ENCODE measurements at regions not wholly inside any gene's neighbourhood (a gene's known extent, or its start where the extent isn't known, plus 50 kb on each side); places are given as distances from the start of the nearest gene placed in this dataset.

GRCh38 chr4:148653681-148654080 is 211.5 kb upstream of the NR3C2 start:
- H3K27me3 ChIP-seq (ENCODE audit: control insufficient read depth, insufficient read depth, low read length): no peaks in the 10 kb centered on the region
- H3K9me3 ChIP-seq (ENCODE audit: control insufficient read depth, insufficient read depth, low read depth, low read length): no peaks in the 10 kb centered on the region
- TF ChIP-seq EZH2 (IDR thresholded peaks at IDR 0.05; ENCODE audit: low read length, missing control alignments) (no peak), CTCF (conservative IDR thresholded peaks at IDR 0.05 in 1 of 2, IDR thresholded peaks at IDR 0.05 in 1 of 2; ENCODE audit: low read depth in 1 of 2, low read length in 2 of 2) (no peak)
- no peaks in the 10 kb centered on the region for H3K36me3 ChIP-seq (ENCODE audit: control insufficient read depth, insufficient read depth, low read length)
- no peak overlapping the region for H3K9ac ChIP-seq (ENCODE audit: insufficient read depth, low read length)
- no peak overlapping the region for H3K4me2 ChIP-seq (ENCODE audit: extremely low read depth, insufficient read depth, low read length)
- H3K27ac ChIP-seq (ENCODE audit: insufficient read depth, low read length): no peak overlapping the region
- no peaks in the 10 kb centered on the region for H3K4me1 ChIP-seq (ENCODE audit: control insufficient read depth, extremely low read depth, insufficient read depth, low read length)
- no peaks in the 10 kb centered on the region for H4K20me1 ChIP-seq (ENCODE audit: control insufficient read depth, extremely low read depth, insufficient read depth, low read length)
- H3K79me2 ChIP-seq (ENCODE audit: control insufficient read depth, insufficient read depth, low read length): no peaks in the 10 kb centered on the region
- no peak overlapping the region for H2AFZ ChIP-seq (ENCODE audit: low read length)
- DNase-seq (ENCODE audit: low read depth in 2 of 2): no peak
- no peak overlapping the region for H3K4me3 ChIP-seq (replicated peaks in 1 of 4; ENCODE audit: control extremely low read depth in 1 of 4, insufficient read depth in 1 of 4, low read depth in 3 of 4, low read length in 4 of 4)

GRCh38 chr4:148651991-148652390 is 209.8 kb upstream of the NR3C2 start:
- Histone ChIP-seq H3K9ac (ENCODE audit: insufficient read depth, low read length) (no peak overlapping the region), H3K9me3 (ENCODE audit: control insufficient read depth, insufficient read depth, low read depth, low read length) (no peaks in the 10 kb centered on the region), H3K4me2 (ENCODE audit: extremely low read depth, insufficient read depth, low read length) (no peak overlapping the region), H3K27me3 (ENCODE audit: control insufficient read depth, insufficient read depth, low read length) (no peaks in the 10 kb centered on the region), H3K4me3 (replicated peaks in 1 of 4; ENCODE audit: control extremely low read depth in 1 of 4, insufficient read depth in 1 of 4, low read depth in 3 of 4, low read length in 4 of 4) (no peak overlapping the region), H3K36me3 (ENCODE audit: control insufficient read depth, insufficient read depth, low read length) (no peaks in the 10 kb centered on the region), H3K79me2 (ENCODE audit: control insufficient read depth, insufficient read depth, low read length) (no peaks in the 10 kb centered on the region), H2AFZ (ENCODE audit: low read length) (no peak overlapping the region), H3K4me1 (ENCODE audit: control insufficient read depth, extremely low read depth, insufficient read depth, low read length) (no peaks in the 10 kb centered on the region), H4K20me1 (ENCODE audit: control insufficient read depth, extremely low read depth, insufficient read depth, low read length) (no peaks in the 10 kb centered on the region), H3K27ac (ENCODE audit: insufficient read depth, low read length) (no peak overlapping the region)
- no peak for TF ChIP-seq CTCF (conservative IDR thresholded peaks at IDR 0.05 in 1 of 2, IDR thresholded peaks at IDR 0.05 in 1 of 2; ENCODE audit: low read depth in 1 of 2, low read length in 2 of 2)
- TF ChIP-seq EZH2 (IDR thresholded peaks at IDR 0.05; ENCODE audit: low read length, missing control alignments): no peak
- peak in 1 of 2 donors; percentile 3 for DNase-seq (ENCODE audit: low read depth in 2 of 2)

GRCh38 chr4:148649652-148650331 is 207.6 kb upstream of the NR3C2 start:
- H3K27me3 ChIP-seq (ENCODE audit: control insufficient read depth, insufficient read depth, low read length): no peaks in the 10 kb centered on the region
- H4K20me1 ChIP-seq (ENCODE audit: control insufficient read depth, extremely low read depth, insufficient read depth, low read length): no peaks in the 10 kb centered on the region
- no peaks in the 10 kb centered on the region for H3K79me2 ChIP-seq (ENCODE audit: control insufficient read depth, insufficient read depth, low read length)
- no peak overlapping the region for H3K9ac ChIP-seq (ENCODE audit: insufficient read depth, low read length)
- H3K4me2 ChIP-seq (ENCODE audit: extremely low read depth, insufficient read depth, low read length): no peak overlapping the region
- TF ChIP-seq CTCF (conservative IDR thresholded peaks at IDR 0.05 in 1 of 2, IDR thresholded peaks at IDR 0.05 in 1 of 2; ENCODE audit: low read depth in 1 of 2, low read length in 2 of 2): no peak
- no peak overlapping the region for H2AFZ ChIP-seq (ENCODE audit: low read length)
- H3K36me3 ChIP-seq (ENCODE audit: control insufficient read depth, insufficient read depth, low read length): no peaks in the 10 kb centered on the region
- H3K4me3 ChIP-seq (replicated peaks in 1 of 4; ENCODE audit: control extremely low read depth in 1 of 4, insufficient read depth in 1 of 4, low read depth in 3 of 4, low read length in 4 of 4): no peak overlapping the region
- no peaks in the 10 kb centered on the region for H3K4me1 ChIP-seq (ENCODE audit: control insufficient read depth, extremely low read depth, insufficient read depth, low read length)
- no peaks in the 10 kb centered on the region for H3K9me3 ChIP-seq (ENCODE audit: control insufficient read depth, insufficient read depth, low read depth, low read length)
- DNase-seq (ENCODE audit: low read depth in 2 of 2): peak in 1 of 2 donors; percentile 14
- H3K27ac ChIP-seq (ENCODE audit: insufficient read depth, low read length): no peak overlapping the region
